Upper lobe of left lung (tissue), 4 donors: ENCODE measurements at regions not wholly inside any gene's neighbourhood (a gene's known extent, or its start where the extent isn't known, plus 50 kb on each side); places are given as distances from the start of the nearest gene placed in this dataset.

Experiments
- CTCF ChIP-seq, 6 experiments: fragments of 450-650 bp in 4 of 6; fragments of 200-600 bp in 2 of 6; sonication (generic) in 2 of 6; IDR thresholded peaks; one replicate each; pipeline ENCODE4 v1.5.1; 2016 to 2019; ENCODE audit warnings: antibody characterized with exemption in 6 of 6
- POLR2A ChIP-seq, 4 donors: fragments of 450-650 bp; IDR thresholded peaks; one replicate each; pipeline ENCODE4 v1.5.1; 2016 to 2017; ENCODE audit warnings: antibody characterized with exemption in 4 of 4, mild to moderate bottlenecking in 2 of 4

DNA sequence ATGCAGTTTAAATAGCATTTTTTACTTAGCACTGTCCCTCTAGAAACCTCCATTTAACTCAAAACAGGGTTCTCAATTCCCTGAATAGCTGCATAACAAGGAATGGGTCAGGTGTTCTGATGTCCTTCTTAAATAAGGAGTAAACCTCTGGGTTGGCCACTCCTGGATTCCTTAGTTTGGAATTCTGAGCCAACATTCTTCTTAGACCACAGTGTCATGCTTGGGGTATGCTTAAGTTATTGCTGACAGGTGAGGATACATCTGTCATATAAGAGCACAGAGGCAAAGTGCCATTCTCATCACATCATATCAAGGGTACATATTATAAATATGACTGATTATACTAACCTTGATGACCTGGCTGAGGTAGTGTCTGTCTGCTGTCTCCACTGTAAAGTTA, 179.9 kb upstream of the SEMA6A start:
- TF ChIP-seq CTCF (IDR thresholded peaks at IDR 0.05), result no peak
- no peak for TF ChIP-seq POLR2A (IDR thresholded peaks at IDR 0.05)
